ENCODE measurements at regions not wholly inside any gene's neighbourhood (a gene's known extent, or its start where the extent isn't known, plus 50 kb on each side); places are given as distances from the start of the nearest gene placed in this dataset.

DNA sequence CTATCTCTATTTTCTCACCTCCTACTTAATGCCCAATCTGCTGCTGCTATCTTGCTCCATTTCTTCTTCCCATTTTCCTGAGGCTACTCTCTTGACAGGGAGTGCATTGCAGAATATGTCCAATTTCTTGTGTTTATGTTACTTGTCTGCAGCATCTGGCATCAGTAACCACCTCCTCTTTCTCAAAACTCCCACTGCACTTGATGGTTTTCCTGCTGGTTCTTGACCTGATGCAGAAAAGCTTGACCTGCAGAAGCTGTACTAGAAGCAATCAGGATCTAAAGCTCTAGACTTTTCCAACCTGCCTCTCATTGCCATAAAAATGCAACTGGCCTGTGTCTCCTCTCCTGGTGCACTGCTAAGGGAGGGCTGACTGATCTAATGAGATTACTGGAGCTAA lies 287.8 kb downstream of the ZEB1 start:
- TF ChIP-seq ZFX (IDR thresholded peaks at IDR 0.05; ENCODE audit: borderline replicate concordance): no peak
- TF ChIP-seq, protein P1, sequence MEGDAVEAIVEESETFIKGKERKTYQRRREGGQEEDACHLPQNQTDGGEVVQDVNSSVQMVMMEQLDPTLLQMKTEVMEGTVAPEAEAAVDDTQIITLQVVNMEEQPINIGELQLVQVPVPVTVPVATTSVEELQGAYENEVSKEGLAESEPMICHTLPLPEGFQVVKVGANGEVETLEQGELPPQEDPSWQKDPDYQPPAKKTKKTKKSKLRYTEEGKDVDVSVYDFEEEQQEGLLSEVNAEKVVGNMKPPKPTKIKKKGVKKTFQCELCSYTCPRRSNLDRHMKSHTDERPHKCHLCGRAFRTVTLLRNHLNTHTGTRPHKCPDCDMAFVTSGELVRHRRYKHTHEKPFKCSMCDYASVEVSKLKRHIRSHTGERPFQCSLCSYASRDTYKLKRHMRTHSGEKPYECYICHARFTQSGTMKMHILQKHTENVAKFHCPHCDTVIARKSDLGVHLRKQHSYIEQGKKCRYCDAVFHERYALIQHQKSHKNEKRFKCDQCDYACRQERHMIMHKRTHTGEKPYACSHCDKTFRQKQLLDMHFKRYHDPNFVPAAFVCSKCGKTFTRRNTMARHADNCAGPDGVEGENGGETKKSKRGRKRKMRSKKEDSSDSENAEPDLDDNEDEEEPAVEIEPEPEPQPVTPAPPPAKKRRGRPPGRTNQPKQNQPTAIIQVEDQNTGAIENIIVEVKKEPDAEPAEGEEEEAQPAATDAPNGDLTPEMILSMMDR (IDR thresholded peaks at IDR 0.05): no peak
- H3K27ac ChIP-seq: no peak overlapping the region

DNA sequence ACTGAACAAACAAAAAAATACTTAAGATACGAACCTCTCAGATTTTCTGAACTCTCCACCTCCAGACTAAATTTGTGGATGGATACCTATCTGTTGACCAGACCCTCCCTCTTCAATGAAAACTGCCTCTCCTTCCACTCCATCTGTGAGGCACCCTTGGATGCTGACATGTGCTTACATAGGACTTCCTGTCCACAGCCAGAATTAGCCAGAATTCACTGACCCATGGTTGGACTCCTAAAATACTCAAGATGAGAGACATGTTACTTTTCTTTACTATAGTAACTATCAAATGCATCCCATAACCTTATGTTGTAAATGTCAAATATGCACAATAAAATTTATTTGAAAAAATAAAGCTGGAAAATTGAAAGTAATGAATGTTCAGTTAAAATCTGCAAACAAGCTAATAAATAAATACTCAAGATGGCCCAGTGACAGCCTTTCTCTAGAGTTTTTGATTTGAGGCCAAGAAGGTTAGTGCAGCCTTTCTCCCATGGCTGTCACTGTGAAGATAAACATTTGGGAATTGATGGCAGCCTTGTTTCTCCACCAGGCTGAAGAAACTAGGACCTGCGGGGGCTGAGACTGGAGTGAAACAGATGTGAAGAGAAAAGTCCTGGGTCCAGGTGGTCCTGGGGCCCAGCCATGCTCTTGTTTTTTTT lies 287.0 kb downstream of the ZEB1 start:
- no peak for TF ChIP-seq ZFX (IDR thresholded peaks at IDR 0.05; ENCODE audit: borderline replicate concordance)
- TF ChIP-seq, protein P1 (IDR thresholded peaks at IDR 0.05): no peak
- H3K27ac ChIP-seq: no peak overlapping the region

DNA sequence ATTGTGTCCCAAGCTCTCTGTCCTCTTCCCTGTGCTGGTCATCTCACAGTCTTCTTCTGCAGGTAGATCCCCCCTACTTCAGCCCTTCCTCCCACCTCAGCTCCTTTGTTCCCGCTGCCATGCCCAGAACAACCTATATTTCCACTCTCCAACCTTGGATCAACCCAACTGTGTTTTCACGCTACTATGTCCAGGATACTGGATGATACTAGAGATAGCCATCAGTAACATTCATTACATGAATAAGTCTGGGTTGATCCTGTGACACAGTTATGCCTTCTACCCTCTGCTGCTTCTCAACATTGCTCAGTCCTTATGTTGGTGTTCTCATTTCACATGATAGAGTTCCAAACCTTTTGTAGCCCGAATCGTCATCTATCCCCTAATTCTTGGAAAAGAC lies 286.4 kb downstream of the ZEB1 start:
- no peak for TF ChIP-seq ZFX (IDR thresholded peaks at IDR 0.05; ENCODE audit: borderline replicate concordance)
- TF ChIP-seq, protein P1 (IDR thresholded peaks at IDR 0.05): no peak
- H3K27ac ChIP-seq: no peak overlapping the region

DNA sequence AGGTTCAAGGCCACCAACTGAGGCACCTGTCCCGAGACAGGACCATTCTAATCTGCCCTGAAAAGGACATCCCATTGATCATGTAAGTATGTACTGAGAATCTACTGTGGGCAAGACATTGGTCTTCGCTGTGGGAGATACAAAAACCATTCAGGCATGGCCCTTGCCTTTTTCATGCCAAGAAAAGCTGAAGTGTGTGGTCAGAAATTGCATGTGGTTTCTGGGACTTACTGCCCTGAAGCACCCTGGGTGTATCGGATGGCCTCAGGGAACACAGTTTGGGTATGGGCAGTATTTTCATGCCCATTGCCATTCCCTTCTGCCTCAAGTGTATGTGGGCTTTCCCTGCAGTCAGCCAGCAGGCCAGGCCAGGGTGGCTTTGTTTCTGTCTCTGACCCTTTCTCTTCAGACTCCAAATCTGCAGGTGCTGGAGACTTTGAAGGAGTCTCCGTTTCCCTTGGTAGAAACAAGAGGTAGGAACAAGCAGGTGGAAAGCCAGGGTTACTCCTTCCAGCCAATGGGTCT lies 285.7 kb downstream of the ZEB1 start:
- H3K27ac ChIP-seq: no peak overlapping the region
- TF ChIP-seq ZFX (IDR thresholded peaks at IDR 0.05; ENCODE audit: borderline replicate concordance): no peak
- TF ChIP-seq, protein P1 (IDR thresholded peaks at IDR 0.05): no peak

DNA sequence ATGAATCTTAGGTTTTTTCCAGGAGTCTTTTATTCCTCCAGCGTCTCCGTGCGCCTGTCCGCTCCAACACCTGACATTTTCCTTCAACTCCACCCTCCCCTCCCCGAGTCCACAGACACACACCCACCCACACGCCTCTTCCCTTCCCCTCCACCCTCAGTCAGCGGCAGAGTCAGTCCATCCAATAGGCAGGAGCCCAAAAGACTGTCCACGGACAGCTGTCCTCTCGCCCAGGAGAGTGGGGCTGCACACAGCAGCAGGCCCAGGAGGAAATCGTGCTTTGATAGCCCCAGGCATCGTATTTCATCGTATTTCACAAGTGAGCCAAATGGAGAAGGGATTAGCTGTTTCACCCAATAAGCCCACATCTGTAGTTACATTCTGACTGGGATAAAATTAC lies 285.1 kb downstream of the ZEB1 start:
- TF ChIP-seq, protein P1 (IDR thresholded peaks at IDR 0.05): no peak
- TF ChIP-seq ZFX (IDR thresholded peaks at IDR 0.05; ENCODE audit: borderline replicate concordance): no peak

DNA sequence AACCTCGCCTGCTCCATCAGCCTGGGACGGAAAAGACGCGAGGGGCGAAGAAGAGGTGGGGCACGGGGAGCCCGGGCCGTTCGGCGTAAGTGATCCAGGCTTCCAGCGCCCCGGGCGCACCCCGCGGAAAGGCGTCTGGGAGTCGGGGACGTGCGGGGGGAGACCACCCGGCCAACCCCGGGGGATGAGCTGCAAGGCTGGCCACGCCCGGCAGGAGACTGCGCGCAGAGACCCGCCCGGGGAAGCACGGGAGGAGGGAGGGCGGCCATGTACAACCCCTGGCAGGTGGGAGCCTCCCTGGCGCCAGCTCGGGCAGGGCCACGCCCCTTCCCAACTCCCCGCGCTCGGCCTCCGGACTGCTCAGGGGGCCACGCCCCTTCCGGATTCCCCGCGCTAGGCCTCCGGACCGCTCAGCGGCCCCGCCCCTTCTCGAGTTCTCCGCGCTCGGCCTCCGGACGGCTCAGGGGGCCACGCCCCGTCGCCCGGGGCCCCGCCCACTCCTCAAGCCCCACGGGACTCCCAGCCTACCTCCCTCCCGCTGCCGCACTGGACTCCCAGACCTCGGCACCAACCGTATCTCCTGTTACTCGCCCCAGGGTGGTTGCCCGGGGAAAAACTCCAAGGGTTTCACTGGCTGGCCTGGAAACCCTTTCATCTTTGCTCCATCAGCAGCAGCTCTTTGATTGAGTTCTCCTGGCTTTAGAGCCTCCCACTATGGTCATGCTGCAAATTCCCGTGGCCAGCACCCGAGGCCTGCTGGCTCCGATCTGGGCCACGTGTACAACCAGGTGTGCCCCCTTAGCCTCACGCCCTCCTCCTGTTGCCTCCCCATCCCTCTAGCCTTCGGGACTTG lies 284.4 kb downstream of the ZEB1 start:
- H3K27ac ChIP-seq: no peak overlapping the region; the same call in 1 of the 2 replicates
- TF ChIP-seq, protein P1 (IDR thresholded peaks at IDR 0.05): no peak
- TF ChIP-seq ZFX (IDR thresholded peaks at IDR 0.05; ENCODE audit: borderline replicate concordance): no peak

More for the DNA sequence above, 285.1 kb downstream of the ZEB1 start:
- H3K27ac ChIP-seq: no peak overlapping the region
